HG02852 (cell line): ENCODE measurements at regions not wholly inside any gene's neighbourhood (a gene's known extent, or its start where the extent isn't known, plus 50 kb on each side); places are given as distances from the start of the nearest gene placed in this dataset.
"Not testable (repeated sequence)": the region's sequence is repeated elsewhere in the genome, so short reads cannot be mapped to it uniquely, and the experiment has no call there.

Experiments used
- ATAC-seq: cut with Tn5 transposase; IDR thresholded peaks from one replicate; pipeline ENCODE4 v1.9.1; 2021; ENCODE audit warnings: mild to moderate bottlenecking, moderate library complexity; ENCODE audit not compliant: unreplicated experiment

DNA sequence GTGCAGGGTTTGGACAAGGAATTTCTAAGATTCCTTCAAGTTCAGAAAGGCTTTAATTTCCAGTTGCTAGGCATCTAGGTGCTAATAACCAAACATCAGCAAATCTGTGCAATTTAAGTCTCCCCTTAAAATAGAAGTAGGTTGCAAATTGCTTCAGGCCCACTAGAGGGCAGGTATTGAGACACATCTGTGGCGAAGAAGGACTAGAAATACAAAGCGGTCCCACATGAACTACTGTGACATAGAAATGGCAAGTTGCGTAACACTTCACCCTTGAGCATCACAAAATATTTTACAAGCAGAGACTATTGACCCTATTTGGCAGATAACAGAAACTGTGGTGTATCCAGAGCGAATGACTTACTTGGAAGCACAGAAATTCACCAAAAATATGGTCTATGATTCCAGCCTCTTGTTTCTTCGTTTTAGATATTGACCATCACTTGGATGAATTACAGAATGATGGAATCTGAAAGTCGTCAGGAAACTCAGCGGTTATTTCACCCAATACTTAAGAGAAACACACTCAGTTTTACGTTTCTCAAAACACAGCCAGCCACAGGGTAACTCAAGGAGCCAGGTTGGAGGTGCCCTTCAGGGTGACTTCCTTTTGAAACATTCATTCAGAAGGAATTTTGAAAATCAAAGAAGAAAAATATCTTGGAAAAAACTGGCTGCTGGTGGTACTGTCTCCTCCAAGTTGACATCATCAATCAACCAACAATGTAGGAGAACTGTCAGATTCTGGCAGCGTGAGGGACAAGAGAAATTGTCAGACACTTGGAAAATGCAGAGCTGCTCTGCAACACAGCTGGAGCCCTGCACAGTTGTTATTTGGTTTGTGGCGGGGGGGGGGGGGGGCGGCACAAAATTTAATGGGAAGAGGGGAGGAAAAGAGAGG, 256.3 kb upstream of the MINDY3 start:
- no peak for ATAC-seq

- ATAC-seq: no peak
Measured at GRCh38 chr10:16117305-16117695, 257.0 kb upstream of the MINDY3 start.

DNA sequence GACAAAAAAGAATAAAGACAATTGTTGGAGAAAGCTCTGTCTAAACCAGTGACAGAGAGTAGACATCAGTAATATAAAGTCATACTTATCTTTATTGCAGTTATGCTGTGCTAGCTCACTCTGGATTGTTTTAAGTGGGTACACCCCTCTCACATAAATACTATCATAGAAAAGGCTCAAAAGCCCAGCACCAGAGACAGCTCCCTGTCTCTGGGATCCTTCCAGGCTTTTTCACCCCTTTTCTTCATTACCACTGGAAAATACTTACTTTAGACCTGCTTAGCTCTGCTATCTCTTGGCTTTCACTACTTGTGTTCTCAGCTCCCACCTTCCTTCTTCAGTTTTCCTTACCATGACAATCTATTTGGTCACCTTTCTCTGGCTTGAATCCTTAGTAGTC, 259.1 kb upstream of the MINDY3 start:
- no peak for ATAC-seq

GRCh38 chr10:16120563-16120962, 260.3 kb upstream of the MINDY3 start:
- no peak for ATAC-seq

- ATAC-seq: no peak
Measured at GRCh38 chr10:16141499-16141898, 281.2 kb upstream of the MINDY3 start.

DNA sequence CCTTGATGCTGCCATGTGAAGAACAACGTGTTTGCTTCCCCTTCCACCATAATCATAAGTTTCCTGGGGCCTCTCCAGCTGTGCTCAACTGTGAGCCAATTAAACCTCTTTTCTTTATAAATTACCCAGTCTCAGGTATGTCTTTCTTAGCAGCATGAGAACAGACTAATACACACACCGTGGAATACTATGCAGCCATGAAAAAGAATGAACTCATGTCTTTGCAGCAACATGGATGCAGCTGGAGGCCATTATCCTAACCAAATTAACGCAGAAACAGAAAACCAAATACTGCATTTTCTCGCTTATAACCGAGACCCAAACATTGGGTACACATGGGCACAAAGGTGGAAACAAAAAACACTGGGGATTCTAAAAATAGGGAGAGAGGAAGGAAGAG, 286.7 kb upstream of the MINDY3 start:
- ATAC-seq: no peak

DNA sequence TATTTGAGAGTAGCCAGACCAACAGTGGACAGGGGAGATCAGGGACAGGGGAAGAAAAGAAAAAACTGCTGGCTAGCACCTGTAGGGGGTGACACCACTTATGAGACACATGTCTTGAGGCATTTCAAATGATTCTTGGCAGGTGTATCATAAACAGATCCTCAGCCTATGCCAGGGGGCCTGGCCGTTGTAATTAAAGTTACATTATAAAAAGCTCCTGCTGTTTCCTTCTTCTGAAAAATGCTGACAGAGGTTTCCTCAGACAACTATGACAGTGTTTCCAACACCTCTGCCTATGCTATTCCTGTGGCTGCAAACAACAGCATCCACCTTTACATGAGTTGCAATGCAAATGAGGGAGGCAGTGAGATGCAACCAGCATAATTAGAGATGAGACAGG, 281.0 kb upstream of the PTER start:
- no peak for ATAC-seq

GRCh38 chr10:16156681-16157080, 280.1 kb upstream of the PTER start:
- ATAC-seq: no peak

DNA sequence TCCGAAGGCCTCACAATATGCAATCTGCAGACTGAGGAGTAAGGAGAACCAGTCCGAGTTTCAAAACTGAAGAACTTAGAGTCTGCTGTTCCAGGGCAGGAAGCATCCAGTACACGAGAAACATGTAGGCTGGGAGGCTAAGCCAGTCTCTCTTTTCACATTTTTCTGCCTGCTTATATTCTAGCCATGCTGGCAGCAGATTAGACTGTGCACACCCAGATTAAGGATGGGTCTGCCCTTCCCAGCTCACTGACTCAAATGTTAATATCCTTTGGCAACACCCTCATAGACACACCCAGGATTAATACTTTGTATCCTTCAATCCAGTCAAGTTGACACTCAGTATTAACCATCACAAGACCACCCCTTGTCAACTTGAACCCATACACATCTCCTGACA, 271.7 kb upstream of the PTER start:
- not testable (repeated sequence) for ATAC-seq

GRCh38 chr10:16182144-16182543, 254.7 kb upstream of the PTER start:
- ATAC-seq: no peak

- no peak for ATAC-seq
Measured at GRCh38 chr10:16182688-16183087, 254.1 kb upstream of the PTER start.

- ATAC-seq: no peak
Measured at GRCh38 chr10:16184096-16184597, 252.7 kb upstream of the PTER start.

DNA sequence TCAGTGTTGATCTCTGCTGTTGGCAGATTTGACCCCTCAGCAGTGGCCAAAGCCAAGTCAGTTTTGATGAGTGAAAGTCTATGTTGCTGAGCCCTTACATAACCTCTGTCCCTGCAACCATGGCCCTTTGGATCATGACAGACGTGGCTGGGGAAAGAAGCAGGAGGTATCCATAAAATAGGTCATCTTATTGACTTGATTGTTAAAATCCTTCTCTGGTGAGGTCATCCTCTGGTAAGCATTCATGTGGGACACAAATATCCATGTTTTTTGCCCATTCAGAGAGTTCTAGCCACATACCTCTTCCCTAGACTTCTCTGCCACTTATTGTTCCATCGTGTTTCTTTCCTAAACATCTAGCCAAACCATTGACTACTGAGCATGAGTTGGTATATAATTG, 251.9 kb upstream of the PTER start:
- ATAC-seq: no peak

- ATAC-seq: no peak
Measured at GRCh38 chr10:16186564-16186963, 250.2 kb upstream of the PTER start.

DNA sequence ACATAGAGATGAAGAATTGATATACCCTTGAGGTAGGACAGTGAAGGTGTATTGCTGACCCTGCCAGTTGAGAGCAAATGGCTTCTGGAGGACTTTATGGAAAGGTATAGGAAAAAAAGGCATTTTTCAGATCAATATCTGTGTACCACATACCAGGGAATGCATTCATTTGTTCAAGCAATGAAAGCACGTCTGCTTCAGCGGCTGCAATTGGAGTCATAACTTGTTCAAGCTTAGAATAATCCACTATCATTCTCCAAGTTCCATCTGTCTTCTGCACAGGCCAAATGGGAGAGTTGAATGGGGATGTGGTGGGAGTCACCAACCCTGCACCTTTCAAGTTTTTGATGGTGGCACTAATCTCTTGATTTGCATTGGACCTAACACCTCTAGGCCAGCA, 249.6 kb upstream of the PTER start:
- ATAC-seq: no peak

DNA sequence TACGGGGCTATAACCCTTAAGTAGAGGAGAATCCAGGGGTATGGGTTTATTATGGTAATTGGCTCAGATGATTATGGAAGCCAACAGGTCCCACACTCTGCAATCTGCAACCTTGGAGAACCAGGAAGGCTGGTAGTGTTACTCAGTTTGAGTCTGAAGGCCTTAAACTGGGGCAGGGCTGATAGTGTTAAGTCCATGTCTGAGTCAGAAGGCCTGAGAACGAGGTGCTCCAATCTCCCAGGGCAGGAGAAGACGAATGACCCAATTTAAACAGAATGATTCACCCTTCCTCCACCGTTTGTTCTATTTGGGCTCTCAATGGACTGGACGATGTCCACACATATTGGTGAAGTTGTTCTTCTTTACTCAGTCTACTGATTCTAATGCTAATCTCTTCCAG, 244.5 kb upstream of the PTER start:
- no peak for ATAC-seq

DNA sequence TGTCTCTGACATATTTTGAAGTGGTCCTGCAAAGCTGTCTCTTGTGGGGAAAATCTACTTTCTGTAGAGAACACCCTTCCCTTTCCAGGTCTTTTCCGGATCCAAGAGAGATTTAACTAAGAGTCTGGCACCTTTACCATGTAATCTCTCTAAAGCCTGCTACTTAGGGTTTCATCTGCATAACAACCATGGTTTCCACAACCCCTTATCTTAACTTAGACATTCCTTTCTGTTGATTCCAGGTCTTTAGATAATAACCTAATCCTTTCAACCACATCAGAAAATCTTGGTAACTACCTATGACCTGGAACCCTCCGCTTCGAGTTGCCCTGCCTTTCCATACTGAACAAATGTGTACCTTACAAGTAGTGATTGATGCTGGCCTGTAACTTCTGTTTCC, 243.6 kb upstream of the PTER start:
- no peak for ATAC-seq

GRCh38 chr10:16195178-16195769, 241.5 kb upstream of the PTER start:
- peak; percentile 91 for ATAC-seq

- ATAC-seq: no peak
Measured at GRCh38 chr10:16195894-16196293, 240.9 kb upstream of the PTER start.

DNA sequence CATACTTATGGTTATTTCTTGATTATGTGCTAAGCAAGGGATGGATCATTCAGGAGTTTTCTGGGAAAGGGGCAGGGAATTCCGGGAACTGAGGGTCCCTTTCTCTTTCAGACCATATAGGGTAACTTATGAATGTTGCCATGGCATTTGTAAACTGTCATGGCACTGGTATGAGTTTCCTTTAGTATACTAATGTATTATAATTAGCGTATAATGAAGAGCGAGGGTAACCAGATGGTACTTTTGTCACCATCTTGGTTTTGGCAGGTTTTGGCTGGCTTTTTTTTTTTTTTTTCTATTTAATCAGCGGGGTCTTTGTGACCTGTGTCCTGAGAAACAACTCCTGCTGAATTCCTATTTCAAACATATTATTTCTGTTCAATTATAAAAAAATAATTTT, 237.6 kb upstream of the PTER start:
- no peak for ATAC-seq

DNA sequence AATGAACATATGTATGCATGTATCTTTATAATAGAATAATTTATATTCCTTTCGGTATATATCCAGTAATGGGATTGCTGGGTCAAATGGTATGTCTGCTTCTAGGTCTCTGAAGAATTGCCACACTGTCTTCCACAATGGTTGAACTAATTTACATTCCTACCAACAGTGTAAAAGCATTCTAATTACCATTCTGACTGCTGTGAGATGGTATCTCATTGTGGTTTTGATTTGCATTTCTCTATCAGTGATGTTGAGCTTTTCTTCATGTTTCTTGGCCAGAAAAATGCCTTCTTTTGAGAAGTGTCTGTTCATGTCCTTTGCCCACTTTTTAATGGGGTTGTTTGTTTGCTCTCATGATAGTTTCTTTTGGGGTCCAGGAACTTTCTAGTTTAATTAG, 213.2 kb upstream of the PTER start:
- ATAC-seq: not testable (repeated sequence)

- no peak for ATAC-seq
Measured at GRCh38 chr10:16227674-16228073, 209.1 kb upstream of the PTER start.
